SU-DHL-6 (cell line): ENCODE measurements at regions not wholly inside any gene's neighbourhood (a gene's known extent, or its start where the extent isn't known, plus 50 kb on each side); places are given as distances from the start of the nearest gene placed in this dataset.

Source experiments
- H2AFZ ChIP-seq: fragments of 200-600 bp; sonication (generic); 2 replicates; pipeline ENCODE4 v1.6.1; 2014; ENCODE audit warnings: low read depth, mild to moderate bottlenecking, moderate library complexity, mixed read lengths, antibody characterized with exemption, low read length; ENCODE audit not compliant: severe bottlenecking
- H3F3A ChIP-seq: fragments of 200-600 bp; shearing (Covaris generic); 2 replicates; pipeline ENCODE4 v1.6.0; 2016; ENCODE audit warnings: antibody characterized with exemption, mild to moderate bottlenecking; ENCODE audit not compliant: insufficient read depth
- H3K27ac ChIP-seq: fragments of 200-600 bp; sonication (generic); 2 replicates; pipeline ENCODE4 v1.5.1; 2016; ENCODE audit warnings: low read depth, mild to moderate bottlenecking, low read length, moderate library complexity, mixed read lengths
- H3K27me3 ChIP-seq: fragments of 200-600 bp; sonication (generic), shearing (Covaris generic); 2 replicates; pipeline ENCODE4 v1.6.0; 2014; ENCODE audit warnings: mild to moderate bottlenecking, low read length
- H3K36me3 ChIP-seq: fragments of 200-600 bp; sonication (generic); 2 replicates; pipeline ENCODE4 v1.6.1; 2014; ENCODE audit warnings: mild to moderate bottlenecking, low read length, mixed read lengths
- H3K4me2 ChIP-seq: fragments of 300-600, 200-600 bp; shearing (Covaris generic), sonication (generic); 2 replicates; pipeline ENCODE4 v1.6.0; 2014; ENCODE audit warnings: low read length, low read depth, mild to moderate bottlenecking; ENCODE audit not compliant: poor library complexity, severe bottlenecking
- H3K4me3 ChIP-seq: fragments of 200-600 bp; sonication (generic); 2 replicates; pipeline ENCODE4 v1.5.1; 2014; ENCODE audit warnings: antibody characterized with exemption, low read length, mild to moderate bottlenecking, mixed read lengths; ENCODE audit not compliant: insufficient read depth, poor library complexity, severe bottlenecking
- H3K79me2 ChIP-seq: fragments of 200-600 bp; sonication (generic); 2 replicates; pipeline ENCODE4 v1.6.1; 2014; ENCODE audit warnings: mild to moderate bottlenecking, low read length, moderate library complexity; ENCODE audit not compliant: insufficient read depth
- H3K9ac ChIP-seq: fragments of 200-600 bp; sonication (generic); 2 replicates; pipeline ENCODE4 v1.7.0; 2014; ENCODE audit warnings: mild to moderate bottlenecking, low read length
- H3K9me2 ChIP-seq: fragments of 200-600 bp; sonication (generic); replicated peaks from 2 replicates; pipeline ENCODE4 v1.6.1; 2014; ENCODE audit warnings: low read length; ENCODE audit not compliant: insufficient read depth
- H3K9me3 ChIP-seq: fragments of 200-600 bp; sonication (generic); 2 replicates; pipeline ENCODE4 v1.6.1; 2014; ENCODE audit warnings: low read length, mixed read lengths; ENCODE audit not compliant: insufficient read depth
- H4K20me1 ChIP-seq: fragments of 200-600 bp; sonication (generic); 2 replicates; pipeline ENCODE4 v1.6.1; 2014; ENCODE audit warnings: low read depth, mild to moderate bottlenecking, antibody characterized with exemption, low read length, moderate library complexity, mixed read lengths
- EZH2phosphoT487 ChIP-seq: fragments of 200-600 bp; sonication (generic), shearing (Covaris generic); conservative IDR thresholded peaks from 2 replicates; pipeline ENCODE4 v1.6.1; 2018; ENCODE audit warnings: mild to moderate bottlenecking, antibody characterized with exemption, low read length, moderate library complexity, mixed read lengths
- TF ChIP-seq, protein P1 (sequence below): fragments of 200-600 bp; sonication (generic); IDR thresholded peaks from one replicate; pipeline ENCODE4 v1.5.1; 2017; ENCODE audit warnings: antibody characterized with exemption, mild to moderate bottlenecking, low read length, moderate library complexity; ENCODE audit not compliant: insufficient read depth, poor library complexity, severe bottlenecking

DNA sequence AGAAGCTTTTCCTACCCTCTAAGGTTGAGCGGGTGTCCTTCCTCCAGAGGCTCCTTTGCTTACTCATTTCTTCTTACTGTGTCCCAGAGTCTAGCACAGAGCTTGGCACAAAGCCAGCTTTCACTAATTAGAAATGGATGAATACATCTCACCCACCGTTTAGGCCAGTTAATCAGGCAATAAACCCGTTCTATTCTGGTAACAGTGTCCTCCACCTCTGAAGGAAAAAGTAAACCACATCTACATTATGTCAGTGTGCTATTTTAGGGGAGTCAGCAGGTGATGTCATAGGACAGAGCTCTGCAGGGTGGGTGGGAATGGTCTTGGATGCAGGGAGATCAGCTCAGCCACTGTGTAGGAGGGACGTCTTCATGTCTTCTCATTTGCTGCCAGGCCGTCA lies 109.2 kb downstream of the OSTF1 start:
- no peaks in the 10 kb centered on the region for H3K27me3 ChIP-seq
- H3K79me2 ChIP-seq = no peaks in the 10 kb centered on the region
- H3K27ac ChIP-seq = no peak overlapping the region
- no peaks in the 10 kb centered on the region for H4K20me1 ChIP-seq
- no peak overlapping the region for H3K4me2 ChIP-seq
- no peak overlapping the region for H3K9ac ChIP-seq
- H3F3A ChIP-seq = no peaks in the 10 kb centered on the region
- no peak overlapping the region for H2AFZ ChIP-seq
- no peak overlapping the region for H3K4me3 ChIP-seq
- no peaks in the 10 kb centered on the region for H3K36me3 ChIP-seq
- TF ChIP-seq, protein P1, sequence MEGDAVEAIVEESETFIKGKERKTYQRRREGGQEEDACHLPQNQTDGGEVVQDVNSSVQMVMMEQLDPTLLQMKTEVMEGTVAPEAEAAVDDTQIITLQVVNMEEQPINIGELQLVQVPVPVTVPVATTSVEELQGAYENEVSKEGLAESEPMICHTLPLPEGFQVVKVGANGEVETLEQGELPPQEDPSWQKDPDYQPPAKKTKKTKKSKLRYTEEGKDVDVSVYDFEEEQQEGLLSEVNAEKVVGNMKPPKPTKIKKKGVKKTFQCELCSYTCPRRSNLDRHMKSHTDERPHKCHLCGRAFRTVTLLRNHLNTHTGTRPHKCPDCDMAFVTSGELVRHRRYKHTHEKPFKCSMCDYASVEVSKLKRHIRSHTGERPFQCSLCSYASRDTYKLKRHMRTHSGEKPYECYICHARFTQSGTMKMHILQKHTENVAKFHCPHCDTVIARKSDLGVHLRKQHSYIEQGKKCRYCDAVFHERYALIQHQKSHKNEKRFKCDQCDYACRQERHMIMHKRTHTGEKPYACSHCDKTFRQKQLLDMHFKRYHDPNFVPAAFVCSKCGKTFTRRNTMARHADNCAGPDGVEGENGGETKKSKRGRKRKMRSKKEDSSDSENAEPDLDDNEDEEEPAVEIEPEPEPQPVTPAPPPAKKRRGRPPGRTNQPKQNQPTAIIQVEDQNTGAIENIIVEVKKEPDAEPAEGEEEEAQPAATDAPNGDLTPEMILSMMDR = no peak
- no peak for TF ChIP-seq EZH2phosphoT487
- H3K9me3 ChIP-seq = no peaks in the 10 kb centered on the region
- H3K9me2 ChIP-seq = no peaks in the 10 kb centered on the region

DNA sequence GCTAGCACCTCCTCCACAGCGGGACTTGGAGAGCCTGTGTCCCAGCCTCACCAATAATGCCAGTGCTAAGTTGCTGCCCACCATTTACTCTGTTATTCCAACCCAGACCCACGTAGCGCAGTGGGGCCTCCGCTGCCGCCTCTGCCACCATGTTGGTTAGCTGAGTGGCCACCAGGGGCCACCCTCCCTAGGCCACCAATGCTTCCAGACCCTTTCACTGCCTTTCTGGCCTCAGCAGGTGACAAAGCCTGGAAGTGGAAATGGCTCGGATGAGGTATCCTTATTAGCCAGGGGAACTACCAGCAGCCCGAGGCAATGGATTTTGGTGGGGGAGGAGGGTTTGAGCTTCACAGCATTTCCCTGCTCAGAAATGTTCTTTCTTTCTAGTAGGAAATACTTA lies 110.1 kb downstream of the OSTF1 start:
- H3K27ac ChIP-seq = no peak overlapping the region

DNA sequence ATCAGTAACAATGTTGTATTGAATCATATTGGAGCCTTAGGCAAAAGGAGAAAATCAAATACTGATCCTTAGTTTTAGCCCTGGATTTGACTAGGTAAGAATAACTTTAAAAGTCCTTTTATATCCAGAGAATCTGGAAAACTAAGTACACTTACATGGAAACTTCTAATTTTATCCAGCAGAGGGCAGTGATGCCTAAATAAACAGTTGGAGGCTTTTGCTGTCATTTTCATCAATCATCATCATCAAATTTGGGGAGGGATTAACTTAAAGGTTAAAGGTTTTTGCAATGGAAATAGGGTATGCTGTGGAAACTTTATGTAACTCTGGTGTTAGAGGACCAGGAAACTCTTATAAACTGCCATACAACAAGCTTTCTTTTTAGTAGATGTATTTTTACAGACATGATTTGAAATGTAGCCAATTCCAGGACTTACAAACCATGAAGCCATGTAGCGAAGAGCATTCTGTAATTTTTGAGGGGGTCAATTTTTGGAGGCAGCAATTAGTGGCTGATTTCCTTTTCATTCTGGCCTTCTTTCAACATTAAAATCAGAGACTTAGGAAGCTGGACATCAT lies 112.7 kb downstream of the OSTF1 start:
- H3K27me3 ChIP-seq = no peaks in the 10 kb centered on the region
- no peak overlapping the region for H3K27ac ChIP-seq
- no peaks in the 10 kb centered on the region for H3K79me2 ChIP-seq
- no peak overlapping the region for H2AFZ ChIP-seq
- H3F3A ChIP-seq = no peaks in the 10 kb centered on the region
- H4K20me1 ChIP-seq = no peaks in the 10 kb centered on the region
- no peaks in the 10 kb centered on the region for H3K36me3 ChIP-seq
- no peaks in the 10 kb centered on the region for H3K9me3 ChIP-seq
- no peak overlapping the region for H3K4me3 ChIP-seq
- TF ChIP-seq, protein P1 = peak; percentile 38
- TF ChIP-seq EZH2phosphoT487 = no peak
- no peak overlapping the region for H3K4me2 ChIP-seq
- H3K9ac ChIP-seq = no peak overlapping the region
- H3K9me2 ChIP-seq = no peaks in the 10 kb centered on the region

More for the DNA sequence above, 110.1 kb downstream of the OSTF1 start:
- H3K27me3 ChIP-seq = no peaks in the 10 kb centered on the region
- H3K79me2 ChIP-seq = no peaks in the 10 kb centered on the region
- no peak overlapping the region for H3K9ac ChIP-seq
- no peak overlapping the region for H3K4me2 ChIP-seq
- H3K9me3 ChIP-seq = no peaks in the 10 kb centered on the region
- H3K36me3 ChIP-seq = no peaks in the 10 kb centered on the region
- H3F3A ChIP-seq = no peaks in the 10 kb centered on the region
- H3K4me3 ChIP-seq = no peak overlapping the region
- TF ChIP-seq EZH2phosphoT487 = no peak
- TF ChIP-seq, protein P1 = no peak
- no peak overlapping the region for H2AFZ ChIP-seq
- no peaks in the 10 kb centered on the region for H4K20me1 ChIP-seq
- H3K9me2 ChIP-seq = no peaks in the 10 kb centered on the region
